ENCODE measurements at regions not wholly inside any gene's neighbourhood (a gene's known extent, or its start where the extent isn't known, plus 50 kb on each side); places are given as distances from the start of the nearest gene placed in this dataset.

DNA sequence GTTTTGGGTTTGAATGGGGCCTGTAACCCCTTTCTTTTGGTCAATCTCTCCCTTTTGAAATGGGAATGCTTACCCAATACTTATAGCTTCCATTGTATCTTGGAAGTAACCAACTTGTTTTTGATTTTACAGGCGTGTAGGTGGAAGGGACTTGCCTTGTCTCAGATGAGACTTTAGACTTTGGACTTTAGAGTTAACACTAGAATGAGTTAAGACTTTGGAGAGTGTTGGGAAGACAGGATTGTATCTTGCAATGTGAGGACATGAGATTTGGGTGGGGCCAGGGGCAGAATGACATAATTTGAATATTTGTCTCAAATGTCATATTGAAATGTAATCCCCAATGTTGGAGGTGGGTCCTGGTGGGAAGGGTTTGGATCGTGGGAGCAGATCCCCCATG lies 1466.9 kb downstream of the LRRC4C start:
- Histone ChIP-seq H3K27ac (no peak overlapping the region), H3K27me3 (no peaks in the 10 kb centered on the region)
- no peak for TF ChIP-seq Cebpa-rat (IDR thresholded peaks at IDR 0.05)

DNA sequence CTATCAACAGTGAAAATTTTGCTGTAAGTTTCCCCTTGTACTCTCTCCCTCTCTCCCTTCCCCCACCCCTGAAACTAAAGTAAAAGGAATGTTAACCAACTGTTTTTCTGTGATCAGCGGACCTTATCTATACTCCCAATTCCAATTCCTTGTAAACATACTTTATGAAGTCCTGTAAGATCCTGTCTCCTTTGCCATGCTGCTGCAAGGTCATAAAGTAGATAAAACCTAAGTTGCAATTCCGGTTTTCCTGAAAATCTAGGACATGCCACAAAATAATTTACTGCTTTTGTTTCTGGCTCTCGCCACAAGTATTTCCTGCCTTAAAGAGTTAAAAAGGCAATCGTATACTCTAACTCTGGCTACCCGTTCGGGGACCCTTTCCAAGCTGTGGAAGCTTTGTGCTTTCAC lies 1469.0 kb downstream of the LRRC4C start:
- Histone ChIP-seq H3K4me2 (peak overlapping the region; percentile 13; the same call in 1 of the 2 replicates), H3K36me3 (no peaks in the 10 kb centered on the region), H3K27ac (no peak overlapping the region), H3K9ac (no peak overlapping the region), H3K9me3 (no peaks in the 10 kb centered on the region), H3K27me3 (no peaks in the 10 kb centered on the region), H3K4me3 (no peak overlapping the region), H4K20me1 (no peaks in the 10 kb centered on the region), H3K4me1 (peaks cover 6% of the 10 kb centered on the region; the same call in 1 of the 2 replicates)
- TF ChIP-seq Cebpa-rat (IDR thresholded peaks at IDR 0.05): no peak

More for the DNA sequence above, 1466.9 kb downstream of the LRRC4C start:
- H3K9ac ChIP-seq: no peak overlapping the region
- H3K4me1 ChIP-seq: peaks cover 6% of the 10 kb centered on the region; the same call in 1 of the 2 replicates
- H3K9me3 ChIP-seq: no peaks in the 10 kb centered on the region
- no peak overlapping the region for H3K4me2 ChIP-seq
- no peaks in the 10 kb centered on the region for H4K20me1 ChIP-seq
- H3K36me3 ChIP-seq: no peaks in the 10 kb centered on the region
- no peak overlapping the region for H3K4me3 ChIP-seq

DNA sequence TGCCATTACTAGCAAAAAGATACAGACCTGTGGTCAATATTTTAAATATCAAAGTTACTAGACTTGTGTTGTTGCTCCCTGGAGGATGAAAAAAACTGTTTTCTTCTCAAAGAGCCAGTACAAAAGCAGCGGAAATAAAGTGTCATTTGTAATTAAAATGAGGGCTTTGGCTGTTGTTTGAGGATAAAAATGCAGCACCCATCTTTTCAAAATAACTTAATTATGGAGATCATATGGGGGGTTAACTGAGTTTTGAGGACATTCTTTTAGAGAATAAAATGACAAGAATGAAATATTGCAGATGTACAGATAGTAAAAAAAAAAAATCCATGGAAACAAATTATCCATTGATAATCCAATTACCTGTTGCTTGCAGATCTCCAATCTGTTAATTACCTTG lies 1484.4 kb downstream of the LRRC4C start:
- Histone ChIP-seq H3K4me2 (no peak overlapping the region), H3K36me3 (no peaks in the 10 kb centered on the region), H3K4me1 (no peaks in the 10 kb centered on the region), H3K9me3 (no peaks in the 10 kb centered on the region), H3K27me3 (no peaks in the 10 kb centered on the region), H4K20me1 (no peaks in the 10 kb centered on the region), H3K27ac (no peak overlapping the region), H3K9ac (no peak overlapping the region), H3K4me3 (no peak overlapping the region)
- no peak for TF ChIP-seq Cebpa-rat (IDR thresholded peaks at IDR 0.05)

DNA sequence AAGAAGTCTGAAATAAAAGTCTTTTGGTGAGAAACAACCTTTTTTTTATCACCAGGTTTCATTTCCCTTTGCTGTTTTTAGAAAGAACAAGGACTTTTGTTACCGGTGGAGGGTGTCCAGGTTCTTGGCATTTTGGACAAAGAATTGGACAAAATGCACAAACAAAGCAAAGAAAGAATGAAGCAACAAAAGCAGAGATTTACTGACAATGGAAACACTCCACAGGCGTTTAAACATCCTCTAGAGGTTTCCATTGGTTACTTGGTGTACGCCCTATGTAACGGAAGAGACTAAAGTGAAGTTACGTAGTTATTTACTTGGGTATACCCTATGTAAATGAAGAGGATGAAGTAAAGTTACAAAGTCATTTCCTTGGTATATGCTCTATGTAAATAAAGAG lies 1487.0 kb downstream of the LRRC4C start:
- H4K20me1 ChIP-seq: no peaks in the 10 kb centered on the region
- H3K4me3 ChIP-seq: no peak overlapping the region
- H3K27ac ChIP-seq: no peak overlapping the region
- TF ChIP-seq Cebpa-rat (IDR thresholded peaks at IDR 0.05): no peak
- no peak overlapping the region for H3K4me2 ChIP-seq
- no peak overlapping the region for H3K9ac ChIP-seq
- no peaks in the 10 kb centered on the region for H3K36me3 ChIP-seq
- no peaks in the 10 kb centered on the region; the same call in 1 of the 2 replicates for H3K9me3 ChIP-seq
- H3K27me3 ChIP-seq: no peaks in the 10 kb centered on the region
- no peaks in the 10 kb centered on the region for H3K4me1 ChIP-seq

DNA sequence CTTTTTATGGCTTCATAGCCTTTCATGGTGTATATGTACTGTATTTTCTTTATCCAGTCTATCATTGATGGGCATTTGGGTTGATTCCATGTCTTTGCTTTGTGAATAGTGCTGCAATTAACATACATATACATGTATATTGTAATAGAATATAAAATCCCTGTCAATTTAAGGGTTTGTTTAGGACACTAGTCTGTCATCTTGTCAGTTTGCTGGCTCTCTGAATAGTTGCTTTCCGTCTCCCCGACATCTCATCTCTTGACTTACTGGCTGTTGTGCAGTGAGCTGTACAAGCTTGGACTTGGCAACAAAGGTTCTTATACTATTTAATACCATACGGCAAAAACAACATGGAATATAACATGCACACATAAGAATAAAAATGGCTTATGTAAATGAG lies 1487.5 kb downstream of the LRRC4C start:
- TF ChIP-seq Cebpa-rat (IDR thresholded peaks at IDR 0.05): no peak
- Histone ChIP-seq H3K4me3 (no peak overlapping the region), H3K27ac (no peak overlapping the region), H3K4me2 (no peak overlapping the region), H4K20me1 (no peaks in the 10 kb centered on the region), H3K4me1 (no peaks in the 10 kb centered on the region), H3K9ac (no peak overlapping the region), H3K9me3 (no peaks in the 10 kb centered on the region; the same call in 1 of the 2 replicates), H3K36me3 (no peaks in the 10 kb centered on the region), H3K27me3 (no peaks in the 10 kb centered on the region)

DNA sequence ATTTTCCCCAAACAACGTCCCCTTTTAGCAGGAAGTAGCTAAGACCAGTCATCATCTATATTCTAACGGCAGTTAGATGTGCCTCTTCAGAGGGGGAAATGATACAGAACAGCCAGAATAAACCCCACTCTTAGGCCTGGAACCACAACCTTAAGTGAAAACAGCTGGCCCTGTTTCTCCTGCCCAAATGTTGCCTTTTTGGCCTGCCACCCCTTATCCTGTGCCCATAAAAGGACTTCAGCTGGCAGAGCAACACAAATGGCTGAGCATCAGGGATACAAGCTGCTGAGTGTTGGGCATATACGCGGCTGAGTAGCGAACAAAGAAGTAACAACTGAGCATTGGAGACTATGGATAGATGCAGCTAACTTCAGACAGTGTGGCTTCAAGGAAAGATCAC lies 1491.4 kb downstream of the LRRC4C start:
- Histone ChIP-seq H3K9ac (no peak overlapping the region), H3K36me3 (no peaks in the 10 kb centered on the region), H3K4me3 (no peak overlapping the region), H4K20me1 (no peaks in the 10 kb centered on the region), H3K27me3 (no peaks in the 10 kb centered on the region), H3K4me1 (no peaks in the 10 kb centered on the region), H3K27ac (no peak overlapping the region), H3K9me3 (no peaks in the 10 kb centered on the region; the same call in 1 of the 2 replicates), H3K4me2 (no peak overlapping the region)
- TF ChIP-seq Cebpa-rat (IDR thresholded peaks at IDR 0.05): no peak

DNA sequence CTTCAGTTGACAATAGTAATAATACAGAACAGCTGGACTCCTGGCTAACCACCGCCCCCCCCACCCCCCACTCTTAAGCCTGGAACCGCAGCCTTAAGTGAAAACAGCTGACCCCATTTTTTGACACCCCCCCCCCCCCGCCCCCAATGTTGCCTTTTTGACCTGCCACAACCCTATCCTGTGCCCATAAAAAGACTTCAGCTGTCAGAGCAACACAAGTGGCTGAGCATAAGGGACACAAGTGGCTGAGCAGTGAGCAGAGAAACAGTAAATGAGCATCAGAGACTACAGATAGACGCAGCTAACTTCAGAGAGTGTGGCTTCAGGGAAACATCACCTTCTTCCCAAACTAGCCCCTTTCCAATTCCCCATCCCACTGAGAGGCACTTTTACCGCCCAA lies 1493.8 kb downstream of the LRRC4C start:
- Histone ChIP-seq H4K20me1 (no peaks in the 10 kb centered on the region), H3K36me3 (no peaks in the 10 kb centered on the region), H3K4me1 (no peaks in the 10 kb centered on the region), H3K27ac (no peak overlapping the region), H3K9me3 (no peaks in the 10 kb centered on the region; the same call in 1 of the 2 replicates), H3K27me3 (no peaks in the 10 kb centered on the region), H3K4me2 (no peak overlapping the region), H3K9ac (no peak overlapping the region), H3K4me3 (no peak overlapping the region)
- no peak for TF ChIP-seq Cebpa-rat (IDR thresholded peaks at IDR 0.05)

DNA sequence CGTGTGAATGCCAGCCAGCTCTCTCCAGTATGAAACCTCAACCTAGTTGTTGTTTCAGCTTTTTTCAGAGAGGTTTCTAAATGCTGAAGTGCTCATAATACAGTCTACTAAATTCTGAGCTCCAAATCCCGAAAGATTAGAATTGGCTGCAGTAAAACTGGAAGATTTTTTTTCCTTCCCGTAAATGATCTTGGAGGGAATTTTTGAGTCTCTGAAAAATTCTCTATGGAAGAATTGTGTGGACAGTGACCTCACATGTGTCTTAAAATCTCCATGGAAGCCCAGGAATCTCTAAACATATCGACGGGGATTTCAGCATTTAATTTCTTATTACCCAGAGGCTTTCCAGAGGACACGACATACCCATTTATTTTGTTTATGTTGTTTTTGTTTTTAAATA lies 1499.2 kb downstream of the LRRC4C start:
- H3K36me3 ChIP-seq: no peaks in the 10 kb centered on the region
- no peak overlapping the region for H3K9ac ChIP-seq
- no peak overlapping the region for H3K4me2 ChIP-seq
- no peak overlapping the region for H3K4me3 ChIP-seq
- no peaks in the 10 kb centered on the region for H3K27me3 ChIP-seq
- no peaks in the 10 kb centered on the region for H4K20me1 ChIP-seq
- no peak for TF ChIP-seq Cebpa-rat (IDR thresholded peaks at IDR 0.05)
- H3K27ac ChIP-seq: no peak overlapping the region
- no peaks in the 10 kb centered on the region for H3K9me3 ChIP-seq
- H3K4me1 ChIP-seq: no peaks in the 10 kb centered on the region

DNA sequence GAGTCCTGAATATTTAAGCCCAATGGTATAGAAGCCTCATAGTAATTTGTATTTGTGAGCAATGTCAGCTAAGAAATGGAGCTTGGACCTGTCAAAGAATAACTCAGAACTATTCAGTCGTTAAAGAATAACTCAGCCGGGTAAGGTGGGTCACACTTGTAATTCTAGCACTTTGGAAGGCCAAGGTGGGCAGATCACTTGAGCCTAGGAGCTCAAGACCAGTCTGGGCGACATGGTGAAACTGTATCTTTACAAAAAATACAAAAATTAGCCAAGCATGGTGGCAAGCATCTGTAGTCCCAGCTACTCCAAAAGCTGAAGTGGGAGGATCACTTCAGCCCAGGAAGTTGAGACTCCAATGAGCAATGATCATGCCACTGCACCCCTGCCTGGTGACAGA lies 1526.5 kb downstream of the LRRC4C start:
- H3K36me3 ChIP-seq: no peaks in the 10 kb centered on the region
- H3K4me1 ChIP-seq: no peaks in the 10 kb centered on the region
- no peak for TF ChIP-seq Cebpa-rat (IDR thresholded peaks at IDR 0.05)
- no peak overlapping the region for H3K27ac ChIP-seq
- no peaks in the 10 kb centered on the region for H4K20me1 ChIP-seq
- no peak overlapping the region for H3K4me3 ChIP-seq
- H3K9ac ChIP-seq: no peak overlapping the region
- no peak overlapping the region for H3K4me2 ChIP-seq
- H3K9me3 ChIP-seq: 0 out of 2 replicates have a peak, but pooled peaks cover 5% of the 10 kb centered on the region
- no peaks in the 10 kb centered on the region for H3K27me3 ChIP-seq

DNA sequence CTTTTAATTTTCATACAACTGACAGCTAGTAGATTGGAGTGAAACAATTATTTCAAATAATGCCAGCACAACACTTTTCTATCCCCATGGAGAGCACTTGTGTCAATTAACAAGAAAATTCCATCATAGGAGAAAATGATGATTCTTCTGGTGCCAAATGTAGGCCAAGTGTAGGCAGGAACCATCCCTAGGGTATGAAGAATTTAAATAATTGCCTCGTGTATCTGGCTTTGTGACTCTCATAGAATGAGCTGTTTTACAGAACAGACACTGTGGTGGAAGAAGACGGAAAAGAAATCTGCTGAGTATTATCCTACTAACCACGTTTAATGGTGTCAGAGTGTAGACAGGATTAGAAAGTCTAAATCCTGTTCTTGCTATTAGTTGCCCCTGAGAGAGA lies 1542.2 kb downstream of the LRRC4C start:
- Histone ChIP-seq H3K27me3 (no peaks in the 10 kb centered on the region), H3K36me3 (no peaks in the 10 kb centered on the region), H4K20me1 (no peaks in the 10 kb centered on the region), H3K9me3 (peaks cover 11% of the 10 kb centered on the region), H3K4me2 (no peak overlapping the region), H3K9ac (no peak overlapping the region), H3K4me1 (no peaks in the 10 kb centered on the region), H3K4me3 (no peak overlapping the region), H3K27ac (no peak overlapping the region)
- no peak for TF ChIP-seq Cebpa-rat (IDR thresholded peaks at IDR 0.05)

DNA sequence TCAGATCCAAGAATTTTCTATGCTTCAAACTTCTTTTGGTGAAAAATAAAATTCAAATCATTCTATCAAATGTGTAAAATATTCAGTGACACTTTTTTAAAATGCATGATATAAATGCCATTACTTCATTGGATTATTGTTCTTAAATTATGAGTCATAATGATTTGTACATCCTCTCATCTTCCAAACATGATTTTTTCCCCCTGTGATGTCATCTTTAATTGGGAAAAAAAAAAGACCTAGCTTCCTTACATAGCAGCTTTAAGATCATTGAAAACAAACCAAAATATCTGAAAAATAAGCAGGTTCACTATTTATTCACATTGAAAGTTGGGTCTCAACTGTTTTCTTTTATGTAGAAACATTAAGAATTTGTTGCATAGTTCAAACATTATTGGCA lies 1549.4 kb downstream of the LRRC4C start:
- Histone ChIP-seq H3K36me3 (no peaks in the 10 kb centered on the region), H3K27me3 (no peaks in the 10 kb centered on the region), H3K4me1 (no peaks in the 10 kb centered on the region), H3K9me3 (no peaks in the 10 kb centered on the region), H4K20me1 (no peaks in the 10 kb centered on the region), H3K4me3 (no peak overlapping the region), H3K9ac (no peak overlapping the region), H3K4me2 (no peak overlapping the region), H3K27ac (no peak overlapping the region)
- TF ChIP-seq Cebpa-rat (IDR thresholded peaks at IDR 0.05): no peak

Measured in BLaER1 (cell line).